ENCODE measurements at regions not wholly inside any gene's neighbourhood (a gene's known extent, or its start where the extent isn't known, plus 50 kb on each side); places are given as distances from the start of the nearest gene placed in this dataset.

- DNase-seq = no peak
Measured at GRCh38 chr7:67566101-67566500, 569.5 kb downstream of the TYW1 start.

GRCh38 chr7:67571026-67571545 is 574.5 kb downstream of the TYW1 start:
- no peak for DNase-seq

GRCh38 chr7:67573639-67574038 is 577.0 kb downstream of the TYW1 start:
- no peak for DNase-seq

GRCh38 chr7:67588631-67589030 is 592.0 kb downstream of the TYW1 start:
- DNase-seq = no peak

- DNase-seq = no peak
Measured at GRCh38 chr7:67589183-67589582, 592.5 kb downstream of the TYW1 start.

- DNase-seq = no peak
Measured at GRCh38 chr7:67590649-67591048, 594.0 kb downstream of the TYW1 start.

GRCh38 chr7:67593794-67594193 is 597.2 kb downstream of the TYW1 start:
- peak; percentile 70 for DNase-seq

GRCh38 chr7:67595431-67596180 is 599.0 kb downstream of the TYW1 start:
- DNase-seq = no peak

GRCh38 chr7:67597161-67597560 is 600.5 kb downstream of the TYW1 start:
- no peak for DNase-seq

GRCh38 chr7:67598469-67598868 is 601.8 kb downstream of the TYW1 start:
- DNase-seq = no peak

- DNase-seq = no peak
Measured at GRCh38 chr7:67599331-67600062, 602.9 kb downstream of the TYW1 start.

GRCh38 chr7:67602246-67602887 is 605.7 kb downstream of the TYW1 start:
- no peak for DNase-seq

GRCh38 chr7:67604461-67605386 is 608.1 kb downstream of the TYW1 start:
- no peak for DNase-seq

- DNase-seq = no peak
Measured at GRCh38 chr7:67608806-67609205, 612.2 kb downstream of the TYW1 start.

- DNase-seq = no peak
Measured at GRCh38 chr7:67610897-67611296, 614.3 kb downstream of the TYW1 start.

- DNase-seq = no peak
Measured at GRCh38 chr7:67614843-67615242, 618.2 kb downstream of the TYW1 start.

- DNase-seq = no peak
Measured at GRCh38 chr7:67616517-67616916, 619.9 kb downstream of the TYW1 start.

- DNase-seq = peak; percentile 23
Measured at GRCh38 chr7:67618556-67619162, 622.0 kb downstream of the TYW1 start.

- peak; percentile 48 for DNase-seq
Measured at GRCh38 chr7:67619175-67619574, 622.5 kb downstream of the TYW1 start.

- DNase-seq = no peak
Measured at GRCh38 chr7:67620216-67620933, 623.7 kb downstream of the TYW1 start.

- DNase-seq = no peak
Measured at GRCh38 chr7:67621704-67622103, 625.1 kb downstream of the TYW1 start.
